ENCODE measurements at regions not wholly inside any gene's neighbourhood (a gene's known extent, or its start where the extent isn't known, plus 50 kb on each side); places are given as distances from the start of the nearest gene placed in this dataset.

DNA sequence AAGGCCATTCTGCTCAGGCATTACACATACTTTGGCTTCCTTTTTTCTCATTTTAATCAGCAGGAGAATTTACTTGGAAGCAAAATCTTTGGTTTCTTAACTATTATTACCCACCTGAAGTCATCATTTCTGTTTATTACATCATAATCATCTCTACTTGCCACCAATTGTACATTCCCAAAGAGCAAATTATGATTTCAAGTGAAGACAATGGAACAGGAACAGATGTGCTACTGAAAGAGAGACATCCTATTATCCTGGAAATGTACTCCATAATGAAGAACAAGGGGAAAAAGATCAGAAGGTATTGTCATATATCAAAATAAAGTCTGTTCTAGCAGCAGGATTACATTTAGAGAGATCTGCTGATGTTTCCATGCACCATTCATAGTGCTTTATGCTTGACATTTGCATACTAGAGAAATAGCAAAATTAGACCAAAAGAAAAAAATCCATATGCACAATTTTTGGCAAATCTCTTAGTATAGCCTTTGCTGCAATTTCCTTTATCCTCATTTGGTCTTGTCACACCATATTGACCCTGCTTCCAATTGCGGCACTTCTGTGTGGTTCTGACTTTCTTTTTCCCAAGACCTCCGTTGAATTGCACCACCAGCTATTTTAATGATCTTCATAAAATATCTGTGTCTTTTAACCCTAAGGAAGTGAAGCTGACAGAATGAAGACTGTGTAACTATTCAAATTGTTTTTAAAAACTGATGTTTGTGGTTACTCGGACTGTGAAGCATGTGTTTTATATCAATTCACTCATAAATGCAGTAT lies 683.8 kb downstream of the ZNF385D start (continued):
- TF ChIP-seq, protein P1, sequence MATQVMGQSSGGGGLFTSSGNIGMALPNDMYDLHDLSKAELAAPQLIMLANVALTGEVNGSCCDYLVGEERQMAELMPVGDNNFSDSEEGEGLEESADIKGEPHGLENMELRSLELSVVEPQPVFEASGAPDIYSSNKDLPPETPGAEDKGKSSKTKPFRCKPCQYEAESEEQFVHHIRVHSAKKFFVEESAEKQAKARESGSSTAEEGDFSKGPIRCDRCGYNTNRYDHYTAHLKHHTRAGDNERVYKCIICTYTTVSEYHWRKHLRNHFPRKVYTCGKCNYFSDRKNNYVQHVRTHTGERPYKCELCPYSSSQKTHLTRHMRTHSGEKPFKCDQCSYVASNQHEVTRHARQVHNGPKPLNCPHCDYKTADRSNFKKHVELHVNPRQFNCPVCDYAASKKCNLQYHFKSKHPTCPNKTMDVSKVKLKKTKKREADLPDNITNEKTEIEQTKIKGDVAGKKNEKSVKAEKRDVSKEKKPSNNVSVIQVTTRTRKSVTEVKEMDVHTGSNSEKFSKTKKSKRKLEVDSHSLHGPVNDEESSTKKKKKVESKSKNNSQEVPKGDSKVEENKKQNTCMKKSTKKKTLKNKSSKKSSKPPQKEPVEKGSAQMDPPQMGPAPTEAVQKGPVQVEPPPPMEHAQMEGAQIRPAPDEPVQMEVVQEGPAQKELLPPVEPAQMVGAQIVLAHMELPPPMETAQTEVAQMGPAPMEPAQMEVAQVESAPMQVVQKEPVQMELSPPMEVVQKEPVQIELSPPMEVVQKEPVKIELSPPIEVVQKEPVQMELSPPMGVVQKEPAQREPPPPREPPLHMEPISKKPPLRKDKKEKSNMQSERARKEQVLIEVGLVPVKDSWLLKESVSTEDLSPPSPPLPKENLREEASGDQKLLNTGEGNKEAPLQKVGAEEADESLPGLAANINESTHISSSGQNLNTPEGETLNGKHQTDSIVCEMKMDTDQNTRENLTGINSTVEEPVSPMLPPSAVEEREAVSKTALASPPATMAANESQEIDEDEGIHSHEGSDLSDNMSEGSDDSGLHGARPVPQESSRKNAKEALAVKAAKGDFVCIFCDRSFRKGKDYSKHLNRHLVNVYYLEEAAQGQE (IDR thresholded peaks at IDR 0.05; ENCODE audit: low read depth, low read length), result no peak
- TF ChIP-seq, protein P2, sequence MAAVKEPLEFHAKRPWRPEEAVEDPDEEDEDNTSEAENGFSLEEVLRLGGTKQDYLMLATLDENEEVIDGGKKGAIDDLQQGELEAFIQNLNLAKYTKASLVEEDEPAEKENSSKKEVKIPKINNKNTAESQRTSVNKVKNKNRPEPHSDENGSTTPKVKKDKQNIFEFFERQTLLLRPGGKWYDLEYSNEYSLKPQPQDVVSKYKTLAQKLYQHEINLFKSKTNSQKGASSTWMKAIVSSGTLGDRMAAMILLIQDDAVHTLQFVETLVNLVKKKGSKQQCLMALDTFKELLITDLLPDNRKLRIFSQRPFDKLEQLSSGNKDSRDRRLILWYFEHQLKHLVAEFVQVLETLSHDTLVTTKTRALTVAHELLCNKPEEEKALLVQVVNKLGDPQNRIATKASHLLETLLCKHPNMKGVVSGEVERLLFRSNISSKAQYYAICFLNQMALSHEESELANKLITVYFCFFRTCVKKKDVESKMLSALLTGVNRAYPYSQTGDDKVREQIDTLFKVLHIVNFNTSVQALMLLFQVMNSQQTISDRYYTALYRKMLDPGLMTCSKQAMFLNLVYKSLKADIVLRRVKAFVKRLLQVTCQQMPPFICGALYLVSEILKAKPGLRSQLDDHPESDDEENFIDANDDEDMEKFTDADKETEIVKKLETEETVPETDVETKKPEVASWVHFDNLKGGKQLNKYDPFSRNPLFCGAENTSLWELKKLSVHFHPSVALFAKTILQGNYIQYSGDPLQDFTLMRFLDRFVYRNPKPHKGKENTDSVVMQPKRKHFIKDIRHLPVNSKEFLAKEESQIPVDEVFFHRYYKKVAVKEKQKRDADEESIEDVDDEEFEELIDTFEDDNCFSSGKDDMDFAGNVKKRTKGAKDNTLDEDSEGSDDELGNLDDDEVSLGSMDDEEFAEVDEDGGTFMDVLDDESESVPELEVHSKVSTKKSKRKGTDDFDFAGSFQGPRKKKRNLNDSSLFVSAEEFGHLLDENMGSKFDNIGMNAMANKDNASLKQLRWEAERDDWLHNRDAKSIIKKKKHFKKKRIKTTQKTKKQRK (IDR thresholded peaks at IDR 0.05; ENCODE audit: low read depth, low read length), result no peak
- no peak for TF ChIP-seq YBX1 (IDR thresholded peaks at IDR 0.05)

DNA sequence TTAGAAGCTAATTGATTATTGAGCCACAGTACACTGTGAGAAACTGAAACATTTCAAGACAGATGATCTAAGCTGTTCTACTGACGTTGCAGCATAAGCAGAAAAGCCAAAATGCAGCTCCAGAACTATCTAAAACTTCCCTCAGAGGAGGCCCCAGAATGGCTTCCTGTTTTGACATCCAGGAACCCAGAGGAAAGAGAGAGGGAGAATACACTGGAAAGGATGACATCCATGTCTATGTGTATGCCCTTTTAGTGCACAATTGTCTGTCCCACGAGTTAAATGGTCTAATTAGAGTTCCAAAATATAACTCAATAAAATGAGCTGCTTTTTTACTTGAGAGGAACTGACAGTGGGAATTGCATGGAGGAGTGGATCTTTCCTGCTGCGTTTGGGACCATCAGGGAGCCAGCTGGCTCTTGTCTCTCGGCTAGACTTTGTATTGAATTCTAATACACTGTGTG lies 688.1 kb downstream of the ZNF385D start:
- no peak for DNase-seq (ENCODE audit: low read depth, low spot score)
- intact Hi-C loops (cut with micrococcal nuclease; ENCODE audit: unreplicated experiment), result no loop called here
- CTCF ChIA-PET, result no interaction called here
- no peak for TF ChIP-seq RAD21 (IDR thresholded peaks at IDR 0.05; ENCODE audit: insufficient read depth, low read depth, low read length)
- TF ChIP-seq, protein P3, sequence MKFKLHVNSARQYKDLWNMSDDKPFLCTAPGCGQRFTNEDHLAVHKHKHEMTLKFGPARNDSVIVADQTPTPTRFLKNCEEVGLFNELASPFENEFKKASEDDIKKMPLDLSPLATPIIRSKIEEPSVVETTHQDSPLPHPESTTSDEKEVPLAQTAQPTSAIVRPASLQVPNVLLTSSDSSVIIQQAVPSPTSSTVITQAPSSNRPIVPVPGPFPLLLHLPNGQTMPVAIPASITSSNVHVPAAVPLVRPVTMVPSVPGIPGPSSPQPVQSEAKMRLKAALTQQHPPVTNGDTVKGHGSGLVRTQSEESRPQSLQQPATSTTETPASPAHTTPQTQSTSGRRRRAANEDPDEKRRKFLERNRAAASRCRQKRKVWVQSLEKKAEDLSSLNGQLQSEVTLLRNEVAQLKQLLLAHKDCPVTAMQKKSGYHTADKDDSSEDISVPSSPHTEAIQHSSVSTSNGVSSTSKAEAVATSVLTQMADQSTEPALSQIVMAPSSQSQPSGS (IDR thresholded peaks at IDR 0.05; ENCODE audit: low read length), result no peak
- TF ChIP-seq, protein P1 (IDR thresholded peaks at IDR 0.05; ENCODE audit: low read depth, low read length), result no peak
- no peak for TF ChIP-seq STAT1 (conservative IDR thresholded peaks at IDR 0.05)
- no peak for TF ChIP-seq TBL1XR1 (IDR thresholded peaks at IDR 0.05; ENCODE audit: low read depth, low read length)
- no peak for TF ChIP-seq SP1 (IDR thresholded peaks at IDR 0.05; ENCODE audit: low read depth, low read length)

More for the DNA sequence above, 688.1 kb downstream of the ZNF385D start:
- RAD21 ChIA-PET (ENCODE audit: unreplicated experiment), result no interaction called here
- BruUV-seq (replicated peaks), result no TSS peak
- H3K27ac ChIP-seq (ENCODE audit: control insufficient read depth, insufficient read depth), result no peak overlapping the region
- no peaks in the 10 kb centered on the region for H3K4me1 ChIP-seq (ENCODE audit: control insufficient read depth, insufficient read depth, low read length)
- no peak for FAIRE-seq
- no peak overlapping the region for H3K9ac ChIP-seq (ENCODE audit: control insufficient read depth, insufficient read depth, low read length)
- SMC1A ChIA-PET (ENCODE audit: uncharacterized antibody, unreplicated experiment), result interaction anchor here (1.4 kb wide), 1 partner anchor 9 kb away, joined by 3 read pairs; no protein-coding TSS in a partner anchor
- H3K79me2 ChIP-seq (ENCODE audit: control insufficient read depth, insufficient read depth, low read length), result no peaks in the 10 kb centered on the region
- in situ Hi-C loops (cut with MboI), result no loop called here
- H4K20me1 ChIP-seq (ENCODE audit: control insufficient read depth, insufficient read depth), result no peaks in the 10 kb centered on the region
- no peak overlapping the region for H3K4me3 ChIP-seq
- no peak overlapping the region for H2AFZ ChIP-seq (ENCODE audit: control insufficient read depth, low read depth, low read length)
- WGBS (ENCODE audit: insufficient coverage, insufficient replicate concordance, low lambda C conversion rate, missing lambda C conversion rate), result 0% methylated on average over 4 of the region's 4 CpGs
- POLR2A ChIA-PET, result no interaction called here
- no peak overlapping the region for H3K4me2 ChIP-seq (ENCODE audit: control insufficient read depth, insufficient read depth)
- H3K36me3 ChIP-seq (ENCODE audit: control insufficient read depth in 2 of 2, insufficient read depth in 2 of 2, low read length in 1 of 2), result no peaks in the 10 kb centered on the region
- H3K9me3 ChIP-seq (replicated peaks; ENCODE audit: control insufficient read depth, insufficient read depth, low read length), result no peaks in the 10 kb centered on the region
- no peaks in the 10 kb centered on the region for H3K27me3 ChIP-seq (replicated peaks in 1 of 2; ENCODE audit: control insufficient read depth in 2 of 2, insufficient read depth in 2 of 2, low read length in 1 of 2)
- ATAC-seq, result no peak
